ENCODE measurements at regions not wholly inside any gene's neighbourhood (a gene's known extent, or its start where the extent isn't known, plus 50 kb on each side); places are given as distances from the start of the nearest gene placed in this dataset.

DNA sequence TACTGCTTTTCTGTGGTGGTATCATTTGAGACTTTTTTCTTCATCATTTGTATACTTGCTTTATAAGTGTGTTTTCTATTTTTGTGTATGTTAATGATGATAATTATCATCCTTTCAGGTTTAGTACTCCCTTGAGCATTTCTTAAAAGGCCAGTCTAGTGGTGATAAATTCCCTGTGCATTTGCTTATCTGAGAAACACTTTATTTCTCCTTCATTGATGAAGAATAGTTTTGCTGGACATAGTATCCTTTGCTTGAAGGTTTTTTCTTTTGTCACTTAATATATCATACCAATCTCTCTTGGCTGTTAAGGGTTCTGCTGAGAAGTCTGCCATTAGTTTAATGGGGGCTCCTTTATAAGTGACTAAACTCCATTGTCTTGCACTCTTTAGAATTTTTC lies 123.2 kb upstream of the IRAK1BP1 start:
- TF ChIP-seq CTCF (IDR thresholded peaks at IDR 0.05) (no peak), POLR2A (IDR thresholded peaks at IDR 0.05) (no peak)
